ENCODE measurements at regions not wholly inside any gene's neighbourhood (a gene's known extent, or its start where the extent isn't known, plus 50 kb on each side); places are given as distances from the start of the nearest gene placed in this dataset.

GRCh38 chr3:64860536-64860870 lies 172.7 kb upstream of the ADAMTS9 start:
- no peak for TF ChIP-seq GATA2 (IDR thresholded peaks at IDR 0.05; ENCODE audit: low read depth, low read length)
- TF ChIP-seq GATA3 (IDR thresholded peaks at IDR 0.05; ENCODE audit: low read depth, low read length), result no peak
